Retinal pigment epithelial cell (primary cell): ENCODE measurements at regions not wholly inside any gene's neighbourhood (a gene's known extent, or its start where the extent isn't known, plus 50 kb on each side); places are given as distances from the start of the nearest gene placed in this dataset.

ENCODE experiments used
- DNase-seq: peaks from one replicate; pipeline ENCODE4 v3.0.0-alpha.2; 2010; ENCODE audit warnings: low read depth
- H3K4me3 ChIP-seq: 2 replicates; pipeline ENCODE4 v1.5.1; 2011; ENCODE audit warnings: mild to moderate bottlenecking, low read length, control low read depth, moderate library complexity
- CTCF ChIP-seq: conservative IDR thresholded peaks from 2 replicates; pipeline ENCODE4 v1.5.1; 2011; ENCODE audit warnings: low read depth, low read length, control low read depth, inconsistent platforms

- H3K4me3 ChIP-seq: no peak overlapping the region
- DNase-seq: no peak
- TF ChIP-seq CTCF: no peak
These were observed 330.9 kb downstream of the DNAH5 start for GRCh38 chr5:13613621-13614020.

GRCh38 chr5:13611604-13612003 lies 332.9 kb downstream of the DNAH5 start:
- no peak overlapping the region for H3K4me3 ChIP-seq
- DNase-seq: no peak
- TF ChIP-seq CTCF: no peak

- DNase-seq: no peak
- H3K4me3 ChIP-seq: no peak overlapping the region
- no peak for TF ChIP-seq CTCF
These were observed 335.0 kb downstream of the DNAH5 start for GRCh38 chr5:13609504-13609903.

GRCh38 chr5:13606051-13606450 lies 338.4 kb downstream of the DNAH5 start:
- no peak overlapping the region for H3K4me3 ChIP-seq
- DNase-seq: no peak
- no peak for TF ChIP-seq CTCF

GRCh38 chr5:13601112-13601511 lies 343.4 kb downstream of the DNAH5 start:
- no peak overlapping the region for H3K4me3 ChIP-seq
- no peak for DNase-seq
- TF ChIP-seq CTCF: no peak

GRCh38 chr5:13595978-13596377 lies 348.5 kb downstream of the DNAH5 start:
- no peak for TF ChIP-seq CTCF
- no peak overlapping the region for H3K4me3 ChIP-seq
- DNase-seq: no peak

- H3K4me3 ChIP-seq: no peak overlapping the region
- TF ChIP-seq CTCF: no peak
- DNase-seq: peak; percentile 44
These were observed 352.9 kb downstream of the DNAH5 start for GRCh38 chr5:13591621-13592020.
